DMS114 treated with DMSO at 0.1 percent for 48 hours (cell line): ENCODE measurements at regions not wholly inside any gene's neighbourhood (a gene's known extent, or its start where the extent isn't known, plus 50 kb on each side); places are given as distances from the start of the nearest gene placed in this dataset.

Experiments
- DNase-seq: peaks from one replicate; lab custom pipeline; 2025; ENCODE audit not compliant: unreplicated experiment; lab: John Stamatoyannopoulos, UW

GRCh38 chr4:180152831-180153230, 2090.4 kb upstream of the TENM3 start:
- DNase-seq, result no peak

GRCh38 chr4:180153587-180153986, 2089.6 kb upstream of the TENM3 start:
- no peak for DNase-seq

DNA sequence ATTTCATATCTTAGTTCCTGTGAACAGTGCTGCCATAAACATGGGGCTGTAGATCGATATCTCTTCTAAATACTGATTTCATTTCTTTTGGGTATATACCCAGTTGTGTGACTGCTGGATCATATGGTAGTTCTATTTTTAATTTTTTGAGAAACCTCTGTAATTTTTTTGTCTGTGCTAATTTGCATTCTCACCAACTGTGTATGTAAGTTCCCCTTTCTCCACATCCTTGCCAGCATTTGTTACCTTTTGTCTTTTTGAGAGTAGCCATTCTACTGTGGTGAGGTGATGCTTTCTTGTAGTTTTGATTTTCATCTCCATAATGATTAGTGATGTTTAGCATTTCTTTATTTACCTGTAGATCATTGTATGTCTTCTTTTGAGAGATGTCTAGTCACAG, 2086.5 kb upstream of the TENM3 start:
- DNase-seq, result no peak

DNA sequence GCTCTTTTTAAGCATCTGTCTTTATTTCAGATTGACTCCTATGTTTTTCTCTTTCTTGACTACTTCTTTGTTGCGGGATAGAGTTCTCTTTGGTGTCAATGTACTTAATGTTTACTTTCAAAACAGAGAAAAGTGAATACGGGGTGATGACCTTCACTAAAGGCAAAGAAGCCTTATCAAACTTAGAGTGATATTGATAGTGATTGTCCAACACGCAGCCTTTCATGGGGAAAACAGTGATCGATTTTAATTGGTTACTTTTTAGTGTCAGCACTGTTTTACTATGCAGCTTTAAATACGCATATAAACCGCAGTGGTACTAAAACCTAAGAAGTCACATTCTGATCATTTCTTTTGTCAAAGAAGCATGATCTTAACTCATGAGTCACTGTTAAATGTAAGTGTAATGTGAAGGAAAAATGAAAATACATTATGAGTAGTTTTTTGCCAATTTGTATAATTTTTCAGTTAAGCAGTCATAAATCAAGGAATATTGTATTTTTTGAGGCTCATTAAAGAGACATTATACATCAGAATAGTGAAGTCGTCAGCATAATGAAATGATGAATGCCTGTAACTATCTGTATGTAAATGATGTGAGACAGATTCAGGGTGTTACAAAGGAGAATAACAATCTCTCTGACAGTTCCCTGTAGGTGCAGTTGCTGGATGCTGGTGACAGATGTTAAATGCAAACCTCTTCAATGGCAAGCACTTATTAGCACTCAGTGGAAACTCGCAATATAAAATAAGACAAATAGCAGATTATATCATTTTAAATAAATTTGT, 2082.8 kb upstream of the TENM3 start:
- no peak for DNase-seq

DNA sequence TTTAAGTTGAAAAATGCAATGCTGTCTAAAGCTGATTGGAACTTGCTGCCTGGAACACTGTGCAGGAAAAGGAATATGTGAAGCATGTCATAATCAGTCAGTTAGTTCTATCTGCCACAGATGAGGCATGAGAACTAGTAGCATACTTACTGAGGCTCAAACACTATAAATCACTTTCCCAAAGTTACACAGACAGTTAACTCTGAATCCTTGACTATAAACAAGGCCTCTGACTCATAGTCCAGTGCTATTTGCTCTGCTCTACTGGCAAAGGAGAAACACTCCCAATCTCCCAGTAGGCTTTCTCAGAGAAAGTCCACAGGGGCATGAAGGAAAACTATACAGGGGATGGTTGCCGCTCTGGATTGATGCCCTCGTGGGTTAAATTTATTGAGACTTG, 2078.4 kb upstream of the TENM3 start:
- no peak for DNase-seq

DNA sequence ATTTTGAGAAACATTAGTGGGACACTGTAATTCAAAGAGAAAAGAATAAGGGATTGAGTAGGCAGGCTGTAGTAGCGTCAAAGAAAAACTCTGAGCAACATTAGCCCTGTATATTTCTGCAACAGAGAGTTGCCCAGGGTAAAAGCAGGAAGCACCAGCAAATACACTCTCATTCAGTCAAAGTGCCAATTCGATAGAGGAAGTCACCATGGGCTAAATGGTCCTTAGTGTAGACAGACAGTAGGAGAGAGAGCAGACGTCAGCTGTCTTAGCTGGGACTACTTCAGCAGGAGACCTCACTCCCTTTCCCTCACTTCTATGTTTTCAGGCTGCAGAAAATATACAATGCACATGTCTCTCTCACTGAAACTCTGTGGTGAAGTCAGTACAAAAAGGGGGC, 2073.8 kb upstream of the TENM3 start:
- no peak for DNase-seq

- DNase-seq, result no peak
Observed at GRCh38 chr4:180169966-180170365, 2073.2 kb upstream of the TENM3 start.

- no peak for DNase-seq
Observed at GRCh38 chr4:180179146-180179545, 2064.1 kb upstream of the TENM3 start.

DNA sequence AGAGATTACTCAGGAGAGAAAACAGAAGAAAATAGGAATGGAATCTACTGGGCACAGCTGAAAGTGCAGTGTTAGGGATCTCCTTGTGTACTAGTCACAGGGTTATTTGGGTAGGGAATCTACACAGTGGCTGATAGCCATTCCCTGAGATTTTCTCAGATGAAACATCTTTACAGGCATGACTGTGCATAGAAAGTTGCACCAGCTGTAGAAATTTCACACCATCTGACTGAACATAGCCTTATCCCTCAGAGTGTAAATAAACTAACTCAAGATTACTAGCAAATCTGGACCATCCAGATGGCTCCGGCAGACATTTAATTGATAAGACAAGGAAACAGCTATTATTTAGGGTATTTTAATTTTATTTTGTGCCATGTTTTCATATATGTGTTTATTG, 2053.5 kb upstream of the TENM3 start:
- no peak for DNase-seq

DNA sequence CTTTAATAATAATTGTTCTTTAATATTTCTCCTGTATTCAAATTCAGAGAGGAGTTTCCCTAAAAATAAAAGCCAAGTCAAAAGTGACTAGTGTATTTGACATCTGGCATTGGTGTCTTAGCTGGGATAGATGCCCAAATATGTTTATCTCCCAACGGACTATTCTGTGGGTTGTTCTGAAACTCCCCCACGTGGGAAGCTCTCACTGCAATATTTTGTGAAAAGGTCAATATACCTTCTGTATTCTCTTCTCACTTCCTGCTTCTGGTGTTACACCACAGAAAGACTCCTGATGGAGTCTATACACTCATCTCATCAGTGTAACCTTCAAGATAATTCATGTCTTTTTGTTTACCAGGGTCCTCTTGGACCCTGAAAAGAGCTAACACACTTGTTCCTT, 2052.8 kb upstream of the TENM3 start:
- no peak for DNase-seq

- DNase-seq, result no peak
Observed at GRCh38 chr4:180197471-180197870, 2045.7 kb upstream of the TENM3 start.

DNA sequence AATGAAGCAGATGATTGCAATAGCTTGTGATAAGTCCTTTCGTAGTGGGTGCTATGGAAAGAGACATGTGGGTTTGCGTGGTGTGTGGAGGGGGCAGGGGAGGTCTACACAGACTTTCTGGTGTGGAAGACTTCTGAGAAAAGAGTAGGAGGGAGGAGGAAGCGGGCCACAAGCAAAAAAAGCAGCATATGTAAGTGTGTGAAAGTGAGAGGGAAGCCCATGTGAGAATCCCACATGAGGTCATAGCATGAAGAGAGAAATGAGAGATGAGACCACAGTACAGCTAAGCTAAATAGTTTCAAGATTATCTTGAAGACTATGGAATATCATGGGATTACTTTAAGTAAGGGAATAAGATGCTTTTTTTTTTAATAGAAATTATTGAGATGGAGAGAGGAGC, 2039.9 kb upstream of the TENM3 start:
- no peak for DNase-seq

DNA sequence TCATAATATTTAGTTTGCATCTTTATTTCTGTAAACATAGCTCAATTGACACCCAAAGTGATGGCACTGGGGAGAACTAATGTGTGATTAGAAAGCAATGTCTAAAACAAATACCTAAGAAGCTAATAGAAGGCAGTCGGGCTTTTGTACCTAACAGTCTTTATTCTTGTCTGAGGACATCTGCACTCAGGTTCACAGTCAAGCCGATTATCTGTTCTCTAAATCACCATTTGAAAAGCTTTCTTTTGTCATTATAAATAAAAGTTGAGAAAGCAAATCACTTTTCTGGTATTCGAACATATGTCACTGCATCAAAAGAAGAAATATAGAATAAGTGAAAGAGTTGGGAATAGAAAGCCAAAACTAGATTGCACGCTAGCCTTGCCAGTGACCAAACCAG, 2037.9 kb upstream of the TENM3 start:
- DNase-seq, result no peak

GRCh38 chr4:180207921-180208320, 2035.3 kb upstream of the TENM3 start:
- DNase-seq, result no peak

GRCh38 chr4:180217070-180217469, 2026.1 kb upstream of the TENM3 start:
- DNase-seq, result no peak

GRCh38 chr4:180219080-180219479, 2024.1 kb upstream of the TENM3 start:
- no peak for DNase-seq

DNA sequence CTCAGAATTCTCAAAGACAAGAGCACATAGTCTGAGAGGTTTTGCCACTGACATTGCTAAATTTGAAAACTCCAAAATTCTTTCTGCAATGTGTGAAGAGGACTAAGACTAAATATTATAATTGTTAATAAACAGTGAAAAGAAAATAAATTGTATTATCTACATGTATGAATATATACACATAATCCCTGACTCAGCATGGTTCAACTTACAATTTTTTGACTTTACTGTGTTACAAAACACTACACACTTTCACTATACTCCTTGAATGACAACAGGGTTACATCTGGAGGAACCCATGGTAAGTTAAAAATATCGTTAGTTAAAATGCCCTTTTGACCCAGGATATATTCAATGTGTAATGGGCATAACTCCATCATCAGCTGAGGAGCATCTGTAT, 2017.2 kb upstream of the TENM3 start:
- DNase-seq, result no peak

DNA sequence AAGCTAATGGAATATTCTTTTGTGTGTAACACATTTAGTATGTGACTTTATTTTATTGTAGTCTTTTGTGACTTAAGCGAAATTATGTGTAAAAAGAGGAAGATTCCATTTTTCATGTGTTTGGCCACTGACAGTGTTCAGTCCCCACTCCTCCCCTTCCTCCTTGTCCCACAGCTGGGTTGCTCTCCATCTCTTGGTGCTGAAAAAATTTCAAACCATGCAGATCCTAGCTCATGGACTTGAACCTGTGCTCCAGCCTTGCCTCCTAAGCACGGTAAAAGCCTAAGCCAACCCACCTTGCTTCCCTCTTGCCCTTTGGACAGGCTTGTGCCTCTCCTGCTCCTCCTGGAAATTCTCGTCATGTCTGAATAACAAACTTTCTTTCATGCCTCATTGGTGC, 2008.5 kb upstream of the TENM3 start:
- DNase-seq, result no peak

DNA sequence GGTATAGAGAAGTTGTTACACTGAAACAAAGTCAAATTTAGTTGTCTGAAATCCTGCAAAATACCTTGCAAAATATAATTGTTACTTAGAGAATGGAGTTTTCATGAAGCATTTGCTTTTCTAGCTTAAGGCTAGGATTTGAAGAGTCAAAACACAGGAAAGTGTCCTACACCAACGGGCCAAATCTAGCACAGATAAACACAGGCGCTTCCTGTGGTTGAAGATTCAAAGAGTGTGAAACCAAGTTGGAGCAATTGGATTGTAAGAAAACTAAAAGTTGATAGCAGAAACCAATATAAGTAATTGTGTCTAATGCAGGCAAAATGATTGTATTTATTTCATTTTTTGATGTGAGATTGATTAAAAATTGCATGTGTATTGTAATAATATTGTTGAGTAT, 2002.5 kb upstream of the TENM3 start:
- no peak for DNase-seq

DNA sequence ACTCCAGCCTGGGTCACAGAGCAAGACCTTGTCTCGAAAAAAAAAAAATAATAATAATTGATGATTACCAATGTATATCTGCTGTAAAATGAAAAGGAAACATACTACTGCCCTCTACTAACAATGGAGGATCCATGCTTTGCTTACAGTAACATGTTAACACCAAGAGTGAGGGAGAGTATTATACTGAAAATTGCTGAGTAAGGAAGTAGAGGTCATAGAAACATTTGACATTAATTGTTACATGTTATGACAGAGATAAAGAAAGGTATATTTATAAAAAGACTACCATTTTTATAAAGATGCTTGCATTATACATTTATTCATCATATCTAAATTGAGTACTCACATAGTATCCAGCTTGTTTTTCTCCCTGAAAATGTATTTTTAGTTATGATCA, 1989.8 kb upstream of the TENM3 start:
- DNase-seq, result no peak

- DNase-seq, result no peak
Observed at GRCh38 chr4:180261346-180261745, 1981.9 kb upstream of the TENM3 start.

DNA sequence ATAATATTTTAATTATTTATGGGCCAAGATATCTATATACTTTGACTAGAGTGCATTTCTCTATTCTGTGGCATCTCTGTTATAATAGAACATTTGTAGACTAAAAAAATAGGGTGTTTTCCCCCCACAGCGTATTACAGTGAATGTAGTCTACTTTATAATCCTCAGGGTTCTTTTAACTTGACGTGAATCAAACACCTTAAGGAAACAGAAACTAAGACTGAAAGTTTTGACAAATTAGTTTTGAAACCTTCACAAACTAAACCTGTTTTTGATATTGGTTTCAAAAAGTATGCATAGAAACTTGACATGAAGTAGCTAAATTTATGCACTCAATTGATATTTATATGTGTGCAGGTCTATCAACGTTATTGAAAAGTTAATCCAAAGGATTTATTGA, 1963.1 kb upstream of the TENM3 start:
- DNase-seq, result no peak

DNA sequence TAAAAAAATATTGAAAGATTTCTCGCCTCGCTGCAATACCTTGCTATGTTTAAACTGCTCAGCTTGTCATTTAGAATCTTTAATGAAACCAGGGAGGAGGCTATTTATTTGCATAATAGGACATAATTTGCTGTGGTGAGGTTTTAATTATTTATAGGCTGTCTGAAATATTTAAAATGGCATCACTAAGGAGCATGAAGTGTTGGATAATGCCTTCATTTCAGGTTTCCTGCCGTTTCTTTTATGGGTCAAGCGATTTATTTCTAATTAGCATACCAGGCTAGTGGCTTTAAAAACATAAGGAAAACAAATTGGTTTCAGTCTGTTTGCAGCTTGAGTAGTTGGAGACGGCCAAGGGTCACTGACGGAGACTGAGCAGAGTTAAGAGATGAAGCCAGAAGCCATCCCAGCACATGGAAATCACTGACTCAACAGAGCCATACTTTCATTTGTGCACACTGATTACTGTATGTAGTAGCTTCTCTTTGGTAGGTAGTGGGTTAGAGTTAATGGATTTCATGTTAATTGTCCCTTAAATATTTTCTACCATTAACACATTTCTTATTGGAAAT, 1962.4 kb upstream of the TENM3 start:
- no peak for DNase-seq
